Ovary (tissue), 3 donors: ENCODE measurements at regions not wholly inside any gene's neighbourhood (a gene's known extent, or its start where the extent isn't known, plus 50 kb on each side); places are given as distances from the start of the nearest gene placed in this dataset.

Experiments
- EP300 ChIP-seq: sonication (generic); formaldehyde crosslinking; IDR thresholded peaks from one replicate; pipeline ENCODE4 v1.6.1; 2017; ENCODE audit warnings: antibody characterized with exemption
- POLR2A ChIP-seq: fragments of 450-650 bp; IDR thresholded peaks from one replicate; pipeline ENCODE4 v1.6.1; 2017; ENCODE audit warnings: antibody characterized with exemption, mild to moderate bottlenecking, moderate library complexity
- TF ChIP-seq, protein P1 (sequence below), 3 donors: fragments of 450-650 bp in 2 of 3; fragments of 200-600 bp in 1 of 3; IDR thresholded peaks; one replicate each; pipeline versions ENCODE4 v1.5.1 to v1.8.0; 2016 to 2022; ENCODE audit warnings: antibody characterized with exemption in 3 of 3, mild to moderate bottlenecking in 1 of 3
- donor health status: DM: no; HTN: no; CAD: no.

DNA sequence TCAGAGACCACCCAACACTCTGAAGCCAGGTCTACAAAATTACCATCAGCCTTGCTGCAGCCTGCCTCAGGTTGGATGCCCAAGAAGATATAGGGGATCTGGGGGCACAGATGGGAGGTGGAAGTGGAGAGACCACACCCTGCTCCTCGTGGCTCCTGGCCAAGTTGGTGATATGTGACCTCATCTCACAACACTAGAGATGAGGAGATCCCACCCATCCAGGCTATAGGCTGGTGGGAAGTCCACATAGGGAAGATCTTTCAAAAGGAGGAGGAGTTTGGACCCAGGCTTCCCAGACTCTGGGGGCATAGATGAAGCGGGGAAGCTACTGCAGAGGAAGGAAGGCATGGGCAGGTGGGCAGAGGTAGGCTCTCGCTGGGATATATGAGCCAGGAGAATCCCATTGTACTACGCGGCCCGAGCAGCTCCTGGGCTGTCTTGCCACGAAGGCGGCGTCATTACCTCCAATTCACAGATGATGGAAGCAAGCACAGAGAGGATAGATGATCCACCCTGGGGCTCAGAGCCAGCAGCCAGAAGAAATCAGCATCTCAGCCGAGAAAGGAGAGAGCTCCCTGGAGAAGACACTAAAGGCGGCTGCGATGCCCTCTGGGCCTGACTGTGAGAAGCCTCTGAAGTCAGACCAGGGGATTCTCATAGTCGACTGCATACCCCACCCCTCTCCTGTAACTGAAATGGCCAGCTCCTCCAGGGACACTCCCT lies 96.0 kb downstream of the RHOB start:
- TF ChIP-seq, protein P1, sequence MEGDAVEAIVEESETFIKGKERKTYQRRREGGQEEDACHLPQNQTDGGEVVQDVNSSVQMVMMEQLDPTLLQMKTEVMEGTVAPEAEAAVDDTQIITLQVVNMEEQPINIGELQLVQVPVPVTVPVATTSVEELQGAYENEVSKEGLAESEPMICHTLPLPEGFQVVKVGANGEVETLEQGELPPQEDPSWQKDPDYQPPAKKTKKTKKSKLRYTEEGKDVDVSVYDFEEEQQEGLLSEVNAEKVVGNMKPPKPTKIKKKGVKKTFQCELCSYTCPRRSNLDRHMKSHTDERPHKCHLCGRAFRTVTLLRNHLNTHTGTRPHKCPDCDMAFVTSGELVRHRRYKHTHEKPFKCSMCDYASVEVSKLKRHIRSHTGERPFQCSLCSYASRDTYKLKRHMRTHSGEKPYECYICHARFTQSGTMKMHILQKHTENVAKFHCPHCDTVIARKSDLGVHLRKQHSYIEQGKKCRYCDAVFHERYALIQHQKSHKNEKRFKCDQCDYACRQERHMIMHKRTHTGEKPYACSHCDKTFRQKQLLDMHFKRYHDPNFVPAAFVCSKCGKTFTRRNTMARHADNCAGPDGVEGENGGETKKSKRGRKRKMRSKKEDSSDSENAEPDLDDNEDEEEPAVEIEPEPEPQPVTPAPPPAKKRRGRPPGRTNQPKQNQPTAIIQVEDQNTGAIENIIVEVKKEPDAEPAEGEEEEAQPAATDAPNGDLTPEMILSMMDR (IDR thresholded peaks at IDR 0.05) = no peak
- TF ChIP-seq POLR2A (no peak), EP300 (no peak)
